GM12878 (cell line): ENCODE measurements at regions not wholly inside any gene's neighbourhood (a gene's known extent, or its start where the extent isn't known, plus 50 kb on each side); places are given as distances from the start of the nearest gene placed in this dataset.
"Not testable (repeated sequence)": the region's sequence is repeated elsewhere in the genome, so short reads cannot be mapped to it uniquely, and the experiment has no call there.

ENCODE experiments used
- EP300 ChIP-seq, 2 experiments: fragments of 150-350 bp in 1 of 2; IDR thresholded peaks; 2 replicates each; pipeline ENCODE4 v1.6.1; 2011 to 2012; ENCODE audit warnings: low read depth in 2 of 2, low read length in 2 of 2, borderline replicate concordance in 1 of 2, improper control_type of control experiment in 1 of 2, inconsistent platforms in 1 of 2; ENCODE audit not compliant: control insufficient read depth in 1 of 2
- ESRRA ChIP-seq: IDR thresholded peaks from 2 replicates; pipeline ENCODE4 v1.6.1; 2012; ENCODE audit warnings: mild to moderate bottlenecking, low read length, improper control_type of control experiment
- EZH2 ChIP-seq: IDR thresholded peaks from 2 replicates; pipeline ENCODE4 v1.6.1; 2012; ENCODE audit warnings: low read depth, mild to moderate bottlenecking, control low read depth, inconsistent platforms, low read length, borderline replicate concordance; ENCODE audit not compliant: control insufficient read depth
- NR2C2 ChIP-seq: IDR thresholded peaks from 2 replicates; pipeline ENCODE4 v1.6.1; 2011; ENCODE audit warnings: borderline replicate concordance, low read depth; ENCODE audit not compliant: control insufficient read depth, insufficient read length
- POLR2A ChIP-seq: IDR thresholded peaks from 2 replicates; pipeline ENCODE4 v1.6.1; 2011; ENCODE audit warnings: low read depth, mild to moderate bottlenecking, low read length
- POLR2AphosphoS2 ChIP-seq: IDR thresholded peaks from 2 replicates; pipeline ENCODE4 v1.6.1; 2011; ENCODE audit warnings: low read depth, mild to moderate bottlenecking, low read length, improper control_type of control experiment, moderate library complexity
- TCF7 ChIP-seq: IDR thresholded peaks from 2 replicates; pipeline ENCODE4 v1.6.1; 2014; ENCODE audit warnings: antibody characterized with exemption, borderline replicate concordance
- YY1 ChIP-seq: IDR thresholded peaks from 2 replicates; pipeline ENCODE4 v1.6.1; 2011; ENCODE audit warnings: low read depth, mild to moderate bottlenecking, low read length
- ZNF274 ChIP-seq: IDR thresholded peaks from one replicate; pipeline ENCODE4 v1.8.0; 2011; ENCODE audit not compliant: insufficient read length, insufficient read depth
- ZSCAN29 ChIP-seq: fragments of 450-650 bp; IDR thresholded peaks from 2 replicates; pipeline ENCODE4 v1.6.1; 2017; ENCODE audit warnings: mild to moderate bottlenecking, moderate library complexity
- TF ChIP-seq, protein P1 (sequence below), 3 experiments: IDR thresholded peaks in 2 of 3; conservative IDR thresholded peaks in 1 of 3; 2 replicates each; pipeline ENCODE4 v1.5.1; 2011; ENCODE audit warnings: low read depth in 3 of 3, low read length in 3 of 3, mild to moderate bottlenecking in 3 of 3, control low read depth in 2 of 3, moderate library complexity in 2 of 3, inconsistent platforms in 1 of 3, mixed read lengths in 1 of 3; ENCODE audit not compliant: control insufficient read depth in 2 of 3, insufficient read depth in 1 of 3; ENCODE audit errors: extremely low read depth in 1 of 3
- TF ChIP-seq, protein P2 (sequence below): fragments of 450-650 bp; IDR thresholded peaks from 2 replicates; pipeline ENCODE4 v1.6.1; 2017; ENCODE audit warnings: low read depth, mild to moderate bottlenecking, moderate library complexity
- TF ChIP-seq, protein P3 (sequence below): fragments of 450-650 bp; IDR thresholded peaks from 2 replicates; pipeline ENCODE4 v1.6.1; 2017; ENCODE audit warnings: mild to moderate bottlenecking, moderate library complexity

DNA sequence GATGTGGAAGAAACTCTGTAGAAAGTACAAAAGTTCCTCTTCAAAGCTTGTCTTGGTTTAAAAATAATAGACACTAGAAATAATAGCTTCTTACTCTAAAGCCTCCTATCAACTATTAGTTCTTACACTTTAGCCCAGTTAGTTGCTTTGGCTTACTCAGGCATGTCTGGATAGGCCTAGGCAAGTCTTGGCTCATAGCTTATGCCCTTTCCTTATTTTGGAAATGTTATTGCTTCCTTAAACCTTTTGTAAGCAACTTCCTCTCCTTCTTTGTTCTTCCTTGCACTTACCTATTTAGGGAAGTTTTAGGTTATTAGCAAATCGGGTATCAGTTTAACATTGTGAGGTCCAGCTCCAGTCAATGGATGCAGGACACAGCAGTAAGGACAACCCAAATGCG, 628.4 kb upstream of the PRR20A start:
- TF ChIP-seq, protein P1, sequence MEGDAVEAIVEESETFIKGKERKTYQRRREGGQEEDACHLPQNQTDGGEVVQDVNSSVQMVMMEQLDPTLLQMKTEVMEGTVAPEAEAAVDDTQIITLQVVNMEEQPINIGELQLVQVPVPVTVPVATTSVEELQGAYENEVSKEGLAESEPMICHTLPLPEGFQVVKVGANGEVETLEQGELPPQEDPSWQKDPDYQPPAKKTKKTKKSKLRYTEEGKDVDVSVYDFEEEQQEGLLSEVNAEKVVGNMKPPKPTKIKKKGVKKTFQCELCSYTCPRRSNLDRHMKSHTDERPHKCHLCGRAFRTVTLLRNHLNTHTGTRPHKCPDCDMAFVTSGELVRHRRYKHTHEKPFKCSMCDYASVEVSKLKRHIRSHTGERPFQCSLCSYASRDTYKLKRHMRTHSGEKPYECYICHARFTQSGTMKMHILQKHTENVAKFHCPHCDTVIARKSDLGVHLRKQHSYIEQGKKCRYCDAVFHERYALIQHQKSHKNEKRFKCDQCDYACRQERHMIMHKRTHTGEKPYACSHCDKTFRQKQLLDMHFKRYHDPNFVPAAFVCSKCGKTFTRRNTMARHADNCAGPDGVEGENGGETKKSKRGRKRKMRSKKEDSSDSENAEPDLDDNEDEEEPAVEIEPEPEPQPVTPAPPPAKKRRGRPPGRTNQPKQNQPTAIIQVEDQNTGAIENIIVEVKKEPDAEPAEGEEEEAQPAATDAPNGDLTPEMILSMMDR (IDR thresholded peaks at IDR 0.05 in 2 of 3, conservative IDR thresholded peaks at IDR 0.05 in 1 of 3; ENCODE audit: control insufficient read depth in 2 of 3, extremely low read depth in 1 of 3, insufficient read depth in 1 of 3, low read depth in 3 of 3, low read length in 3 of 3), result not testable (repeated sequence)
- not testable (repeated sequence) for TF ChIP-seq EZH2; ZNF274; TCF7; EP300 (IDR thresholded peaks at IDR 0.05; ENCODE audit: borderline replicate concordance in 1 of 2, control insufficient read depth in 1 of 2, low read depth in 2 of 2, low read length in 2 of 2); POLR2A; POLR2AphosphoS2; ZSCAN29; YY1; ESRRA; NR2C2
- TF ChIP-seq, protein P2, sequence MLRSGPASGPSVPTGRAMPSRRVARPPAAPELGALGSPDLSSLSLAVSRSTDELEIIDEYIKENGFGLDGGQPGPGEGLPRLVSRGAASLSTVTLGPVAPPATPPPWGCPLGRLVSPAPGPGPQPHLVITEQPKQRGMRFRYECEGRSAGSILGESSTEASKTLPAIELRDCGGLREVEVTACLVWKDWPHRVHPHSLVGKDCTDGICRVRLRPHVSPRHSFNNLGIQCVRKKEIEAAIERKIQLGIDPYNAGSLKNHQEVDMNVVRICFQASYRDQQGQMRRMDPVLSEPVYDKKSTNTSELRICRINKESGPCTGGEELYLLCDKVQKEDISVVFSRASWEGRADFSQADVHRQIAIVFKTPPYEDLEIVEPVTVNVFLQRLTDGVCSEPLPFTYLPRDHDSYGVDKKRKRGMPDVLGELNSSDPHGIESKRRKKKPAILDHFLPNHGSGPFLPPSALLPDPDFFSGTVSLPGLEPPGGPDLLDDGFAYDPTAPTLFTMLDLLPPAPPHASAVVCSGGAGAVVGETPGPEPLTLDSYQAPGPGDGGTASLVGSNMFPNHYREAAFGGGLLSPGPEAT, result not testable (repeated sequence)
- TF ChIP-seq, protein P3, sequence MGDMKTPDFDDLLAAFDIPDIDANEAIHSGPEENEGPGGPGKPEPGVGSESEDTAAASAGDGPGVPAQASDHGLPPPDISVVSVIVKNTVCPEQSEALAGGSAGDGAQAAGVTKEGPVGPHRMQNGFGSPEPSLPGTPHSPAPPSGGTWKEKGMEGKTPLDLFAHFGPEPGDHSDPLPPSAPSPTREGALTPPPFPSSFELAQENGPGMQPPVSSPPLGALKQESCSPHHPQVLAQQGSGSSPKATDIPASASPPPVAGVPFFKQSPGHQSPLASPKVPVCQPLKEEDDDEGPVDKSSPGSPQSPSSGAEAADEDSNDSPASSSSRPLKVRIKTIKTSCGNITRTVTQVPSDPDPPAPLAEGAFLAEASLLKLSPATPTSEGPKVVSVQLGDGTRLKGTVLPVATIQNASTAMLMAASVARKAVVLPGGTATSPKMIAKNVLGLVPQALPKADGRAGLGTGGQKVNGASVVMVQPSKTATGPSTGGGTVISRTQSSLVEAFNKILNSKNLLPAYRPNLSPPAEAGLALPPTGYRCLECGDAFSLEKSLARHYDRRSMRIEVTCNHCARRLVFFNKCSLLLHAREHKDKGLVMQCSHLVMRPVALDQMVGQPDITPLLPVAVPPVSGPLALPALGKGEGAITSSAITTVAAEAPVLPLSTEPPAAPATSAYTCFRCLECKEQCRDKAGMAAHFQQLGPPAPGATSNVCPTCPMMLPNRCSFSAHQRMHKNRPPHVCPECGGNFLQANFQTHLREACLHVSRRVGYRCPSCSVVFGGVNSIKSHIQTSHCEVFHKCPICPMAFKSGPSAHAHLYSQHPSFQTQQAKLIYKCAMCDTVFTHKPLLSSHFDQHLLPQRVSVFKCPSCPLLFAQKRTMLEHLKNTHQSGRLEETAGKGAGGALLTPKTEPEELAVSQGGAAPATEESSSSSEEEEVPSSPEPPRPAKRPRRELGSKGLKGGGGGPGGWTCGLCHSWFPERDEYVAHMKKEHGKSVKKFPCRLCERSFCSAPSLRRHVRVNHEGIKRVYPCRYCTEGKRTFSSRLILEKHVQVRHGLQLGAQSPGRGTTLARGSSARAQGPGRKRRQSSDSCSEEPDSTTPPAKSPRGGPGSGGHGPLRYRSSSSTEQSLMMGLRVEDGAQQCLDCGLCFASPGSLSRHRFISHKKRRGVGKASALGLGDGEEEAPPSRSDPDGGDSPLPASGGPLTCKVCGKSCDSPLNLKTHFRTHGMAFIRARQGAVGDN, result not testable (repeated sequence)
